Rectal smooth muscle tissue (tissue), 1 donor: ENCODE measurements at regions not wholly inside any gene's neighbourhood (a gene's known extent, or its start where the extent isn't known, plus 50 kb on each side); places are given as distances from the start of the nearest gene placed in this dataset.

Experiments used
- H3K27ac ChIP-seq: one replicate; pipeline ENCODE4 v1.7.0; 2013; ENCODE audit warnings: low read depth, low read length, inconsistent platforms
- H3K27me3 ChIP-seq: one replicate; pipeline ENCODE4 v1.7.0; 2013; ENCODE audit warnings: low read length; ENCODE audit not compliant: control insufficient read depth, insufficient read depth
- H3K36me3 ChIP-seq: one replicate; pipeline ENCODE4 v1.7.0; 2013; ENCODE audit warnings: low read length; ENCODE audit not compliant: control insufficient read depth, insufficient read depth
- H3K4me1 ChIP-seq: one replicate; pipeline ENCODE4 v1.7.0; 2013; ENCODE audit warnings: low read length; ENCODE audit not compliant: control insufficient read depth, insufficient read depth
- H3K4me3 ChIP-seq: one replicate; pipeline ENCODE4 v1.7.0; 2013; ENCODE audit warnings: low read length
- H3K9ac ChIP-seq: one replicate; pipeline ENCODE4 v1.7.0; 2013; ENCODE audit warnings: low read length

DNA sequence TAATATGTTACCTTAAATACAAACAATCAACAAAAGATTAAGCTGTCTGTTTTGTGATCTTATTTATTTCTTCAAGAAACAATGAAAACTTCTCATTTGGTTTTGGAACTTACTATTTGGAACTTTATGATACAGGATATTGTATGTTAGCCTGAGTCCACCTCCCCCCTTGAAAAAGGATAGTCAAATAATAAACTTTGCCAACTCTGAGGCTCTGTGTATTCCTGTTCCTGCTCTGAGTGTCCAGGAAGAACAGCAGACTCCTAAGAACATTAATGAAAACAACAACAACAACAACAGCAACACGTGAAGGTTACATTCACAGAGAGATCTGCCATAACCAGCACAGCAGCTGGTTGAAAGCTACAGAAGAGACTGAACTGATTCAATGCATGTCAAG is 108.1 kb upstream of the AADACL2 start:
- Histone ChIP-seq H3K4me1 (no peaks in the 10 kb centered on the region), H3K27me3 (no peaks in the 10 kb centered on the region), H3K27ac (no peak overlapping the region), H3K4me3 (no peak overlapping the region), H3K36me3 (no peaks in the 10 kb centered on the region), H3K9ac (no peak overlapping the region)

- H3K4me1 ChIP-seq: no peaks in the 10 kb centered on the region
- no peak overlapping the region for H3K9ac ChIP-seq
- no peaks in the 10 kb centered on the region for H3K36me3 ChIP-seq
- no peak overlapping the region for H3K27ac ChIP-seq
- H3K4me3 ChIP-seq: no peak overlapping the region
- no peaks in the 10 kb centered on the region for H3K27me3 ChIP-seq
Measured at GRCh38 chr3:151625086-151625485, 108.6 kb upstream of the AADACL2 start.

DNA sequence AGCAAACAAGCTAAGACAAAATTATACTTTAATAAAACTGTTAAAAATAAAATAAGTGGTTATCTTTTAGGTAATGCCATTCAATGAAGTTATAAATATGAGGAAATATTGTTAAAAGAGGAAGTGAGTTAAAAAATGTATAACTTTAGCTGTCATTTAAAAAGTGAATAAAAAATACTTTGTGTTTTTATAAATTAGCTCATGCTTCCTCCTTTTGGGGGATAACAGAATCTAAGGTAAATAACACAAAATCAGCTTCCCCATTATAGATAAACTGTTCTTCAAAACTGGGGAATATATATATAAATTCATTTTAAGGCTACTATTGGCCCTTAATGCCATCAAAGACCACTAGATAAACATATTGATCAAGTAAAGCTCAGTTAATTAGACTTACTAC is 113.7 kb upstream of the AADACL2 start:
- no peaks in the 10 kb centered on the region for H3K36me3 ChIP-seq
- H3K9ac ChIP-seq: no peak overlapping the region
- H3K27me3 ChIP-seq: no peaks in the 10 kb centered on the region
- H3K4me3 ChIP-seq: no peak overlapping the region
- no peak overlapping the region for H3K27ac ChIP-seq
- H3K4me1 ChIP-seq: no peaks in the 10 kb centered on the region

DNA sequence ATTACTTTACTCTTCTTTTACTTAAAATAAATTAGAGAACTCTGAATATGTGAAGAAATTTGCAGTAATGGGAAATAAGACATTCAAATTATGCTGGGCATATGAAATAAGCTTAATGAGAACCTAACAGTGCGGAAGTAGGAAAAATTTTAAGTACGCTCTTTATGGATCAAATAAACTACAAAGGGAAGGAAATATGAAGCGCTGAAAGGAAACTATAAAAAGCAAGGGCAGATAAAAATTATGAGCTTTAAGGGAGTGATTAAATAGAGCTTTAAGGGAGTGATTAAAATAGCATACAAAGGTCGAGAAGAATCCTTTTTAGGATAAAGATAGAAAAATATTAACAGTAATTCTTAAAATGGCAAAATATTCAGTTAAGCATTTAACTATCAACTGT is 118.3 kb upstream of the AADACL2 start:
- Histone ChIP-seq H3K36me3 (no peaks in the 10 kb centered on the region), H3K4me3 (no peak overlapping the region), H3K9ac (no peak overlapping the region), H3K4me1 (no peaks in the 10 kb centered on the region), H3K27me3 (no peaks in the 10 kb centered on the region), H3K27ac (no peak overlapping the region)

- no peak overlapping the region for H3K4me3 ChIP-seq
- no peaks in the 10 kb centered on the region for H3K4me1 ChIP-seq
- no peak overlapping the region for H3K9ac ChIP-seq
- no peaks in the 10 kb centered on the region for H3K27me3 ChIP-seq
- H3K36me3 ChIP-seq: no peaks in the 10 kb centered on the region
- H3K27ac ChIP-seq: no peak overlapping the region
Measured at GRCh38 chr3:151612115-151612514, 121.6 kb upstream of the AADACL2 start.

GRCh38 chr3:151611419-151611818 is 122.3 kb upstream of the AADACL2 start:
- Histone ChIP-seq H3K4me3 (no peak overlapping the region), H3K4me1 (no peaks in the 10 kb centered on the region), H3K9ac (no peak overlapping the region), H3K27ac (no peak overlapping the region), H3K27me3 (no peaks in the 10 kb centered on the region), H3K36me3 (no peaks in the 10 kb centered on the region)

DNA sequence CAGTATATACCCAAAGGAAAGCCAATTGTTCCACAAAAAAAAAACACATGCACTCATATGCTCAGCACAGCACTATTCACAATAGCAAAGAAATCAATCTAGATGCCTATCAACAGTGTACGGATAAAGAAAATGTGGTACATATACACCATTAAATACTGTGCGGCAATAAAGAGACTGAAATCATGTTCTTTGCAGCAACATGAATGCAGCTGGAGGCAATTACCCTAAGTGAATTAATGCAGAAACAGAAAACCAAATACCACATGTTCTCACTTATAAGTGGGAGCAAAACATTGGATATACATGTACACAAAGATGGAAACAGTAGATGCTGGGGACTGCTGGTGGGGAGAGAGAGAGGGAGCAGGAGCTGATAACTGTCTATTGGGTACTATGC is 124.2 kb upstream of the AADACL2 start:
- H3K4me3 ChIP-seq: no peak overlapping the region
- no peaks in the 10 kb centered on the region for H3K36me3 ChIP-seq
- no peaks in the 10 kb centered on the region for H3K4me1 ChIP-seq
- H3K27ac ChIP-seq: no peak overlapping the region
- no peaks in the 10 kb centered on the region for H3K27me3 ChIP-seq
- no peak overlapping the region for H3K9ac ChIP-seq

GRCh38 chr3:151604891-151605290 is 128.8 kb upstream of the AADACL2 start:
- Histone ChIP-seq H3K4me1 (no peaks in the 10 kb centered on the region), H3K36me3 (no peaks in the 10 kb centered on the region), H3K27ac (no peak overlapping the region), H3K27me3 (no peaks in the 10 kb centered on the region), H3K4me3 (no peak overlapping the region), H3K9ac (no peak overlapping the region)

DNA sequence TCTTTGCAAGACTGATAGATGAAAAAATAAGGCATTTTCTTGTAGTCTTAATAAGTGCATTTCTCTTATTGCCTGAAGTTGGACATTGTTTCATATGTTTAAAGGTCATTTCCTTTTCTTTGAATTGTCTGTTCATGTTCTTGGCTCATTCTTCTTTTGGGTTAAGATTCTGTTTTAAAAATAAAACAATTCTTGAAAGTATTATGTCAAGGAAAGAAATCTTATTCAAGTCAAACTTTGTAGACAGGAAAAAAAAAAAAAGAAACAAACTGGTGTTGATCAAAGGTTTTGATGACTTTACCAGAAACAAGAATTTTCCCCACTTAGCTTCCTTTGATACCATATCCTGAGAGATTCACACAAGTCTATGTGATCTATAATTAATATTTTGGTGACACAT is 132.9 kb upstream of the AADACL2 start:
- H3K9ac ChIP-seq: no peak overlapping the region
- no peak overlapping the region for H3K27ac ChIP-seq
- no peak overlapping the region for H3K4me3 ChIP-seq
- H3K4me1 ChIP-seq: no peaks in the 10 kb centered on the region
- H3K36me3 ChIP-seq: no peaks in the 10 kb centered on the region
- no peaks in the 10 kb centered on the region for H3K27me3 ChIP-seq

DNA sequence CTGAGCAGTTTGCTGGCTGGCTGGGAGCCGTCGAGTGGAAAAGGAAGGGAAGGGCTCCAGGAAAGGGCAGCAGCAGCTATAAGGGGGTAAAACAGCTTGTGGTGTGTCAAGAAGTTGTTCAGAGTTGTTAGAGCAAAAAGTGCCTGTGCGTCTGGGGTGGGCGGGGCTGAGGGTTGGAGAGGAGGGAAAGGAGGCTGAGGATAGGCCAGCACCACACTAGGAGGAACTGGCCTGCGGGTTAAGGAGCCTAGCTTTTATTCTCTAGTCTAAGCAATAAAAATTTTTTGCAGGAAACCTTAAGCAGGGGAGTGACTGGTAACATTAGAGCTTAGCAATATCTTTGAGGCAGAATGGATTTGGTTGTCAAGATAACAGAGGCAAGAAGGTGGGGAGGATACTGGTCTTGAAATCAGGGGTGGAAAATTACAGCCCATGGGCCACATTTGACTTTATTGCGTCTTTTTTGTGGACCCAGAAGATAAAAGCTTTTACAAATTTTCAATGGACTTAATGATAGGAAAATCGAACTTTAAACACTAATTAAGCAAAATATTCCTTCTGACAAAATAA is 134.5 kb upstream of the AADACL2 start:
- Histone ChIP-seq H3K36me3 (no peaks in the 10 kb centered on the region), H3K27ac (no peak overlapping the region), H3K27me3 (no peaks in the 10 kb centered on the region), H3K4me3 (no peak overlapping the region), H3K4me1 (no peaks in the 10 kb centered on the region), H3K9ac (no peak overlapping the region)

DNA sequence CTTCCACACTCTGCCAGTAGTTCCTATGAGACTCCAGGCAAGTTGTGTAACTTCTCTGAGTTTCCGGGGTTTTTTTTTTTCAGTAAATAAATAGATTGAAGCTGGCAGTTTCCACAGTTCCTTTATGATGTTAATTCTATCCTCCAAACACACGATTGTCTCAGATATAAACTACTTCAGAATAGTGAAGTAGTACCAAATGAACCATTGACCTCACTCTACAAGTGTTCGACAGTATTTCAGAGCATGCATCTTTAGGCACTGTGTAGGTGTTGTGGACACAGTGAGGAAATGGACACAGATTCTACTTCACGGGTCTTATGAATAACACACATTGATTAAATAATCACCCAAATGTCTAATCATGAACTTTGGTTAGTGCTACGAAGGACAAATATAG is 136.1 kb upstream of the IGSF10 start:
- Histone ChIP-seq H3K36me3 (no peaks in the 10 kb centered on the region), H3K27ac (peak overlapping the region; percentile 33), H3K27me3 (no peaks in the 10 kb centered on the region), H3K9ac (no peak overlapping the region), H3K4me3 (no peak overlapping the region), H3K4me1 (no peaks in the 10 kb centered on the region)

DNA sequence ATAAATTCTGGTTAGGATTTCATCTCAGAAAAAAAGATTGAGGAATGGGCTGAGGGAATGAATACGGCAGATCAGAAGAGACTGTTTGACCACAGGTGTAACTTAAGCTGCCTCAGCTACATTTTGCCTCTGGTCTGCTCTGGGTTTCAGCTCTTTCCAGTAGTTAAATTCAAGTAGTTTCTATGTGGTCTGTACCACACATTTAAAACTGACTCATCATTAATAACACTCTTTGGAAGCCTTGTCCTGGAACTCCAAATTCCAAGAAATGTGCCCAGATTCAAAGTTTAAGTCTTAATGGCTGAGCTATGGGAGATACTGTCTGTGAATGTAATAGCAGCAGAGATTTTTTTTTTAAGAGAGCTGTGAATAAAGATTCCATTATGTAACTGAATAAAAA is 133.1 kb upstream of the IGSF10 start:
- no peaks in the 10 kb centered on the region for H3K27me3 ChIP-seq
- H3K4me3 ChIP-seq: no peak overlapping the region
- no peak overlapping the region for H3K9ac ChIP-seq
- H3K36me3 ChIP-seq: no peaks in the 10 kb centered on the region
- no peak overlapping the region for H3K27ac ChIP-seq
- H3K4me1 ChIP-seq: no peaks in the 10 kb centered on the region

- Histone ChIP-seq H3K27me3 (no peaks in the 10 kb centered on the region), H3K4me3 (no peak overlapping the region), H3K4me1 (no peaks in the 10 kb centered on the region), H3K27ac (no peak overlapping the region), H3K9ac (no peak overlapping the region), H3K36me3 (no peaks in the 10 kb centered on the region)
Measured at GRCh38 chr3:151592287-151592686, 131.4 kb upstream of the IGSF10 start.
